Esophagus squamous epithelium (tissue), 5 donors: ENCODE measurements at regions not wholly inside any gene's neighbourhood (a gene's known extent, or its start where the extent isn't known, plus 50 kb on each side); places are given as distances from the start of the nearest gene placed in this dataset.

ENCODE experiments used
- DNase-seq: peaks from one replicate; lab custom pipeline; 2025; lab: John Stamatoyannopoulos, UW
- H3K27ac ChIP-seq, 4 donors: fragments of 200-600 bp; sonication (generic); one replicate each; pipeline ENCODE4 v1.5.1; 2016 to 2019; ENCODE audit warnings: mild to moderate bottlenecking in 1 of 4
- H3K27me3 ChIP-seq, 4 donors: fragments of 200-600 bp; sonication (generic); 1 replicate in 3 of 4; 2 replicates in 1 of 4; pipeline versions ENCODE4 v1.5.1 to v1.6.0; 2017 to 2021; ENCODE audit warnings: antibody characterized with exemption in 1 of 4
- H3K36me3 ChIP-seq, 3 donors: fragments of 200-600 bp; sonication (generic); one replicate each; pipeline ENCODE4 v1.5.1; 2016 to 2019
- H3K4me1 ChIP-seq, 3 donors: fragments of 200-600 bp; sonication (generic); one replicate each; pipeline ENCODE4 v1.5.1; 2017 to 2019
- H3K4me3 ChIP-seq, 4 donors: fragments of 200-600 bp; sonication (generic); 1 replicate in 3 of 4; 2 replicates in 1 of 4; pipeline ENCODE4 v1.5.1; 2016 to 2019; ENCODE audit warnings: mild to moderate bottlenecking in 2 of 4, moderate library complexity in 1 of 4
- H3K9me3 ChIP-seq, 3 donors: fragments of 200-600 bp; sonication (generic); one replicate each; pipeline ENCODE4 v1.5.1; 2016 to 2019
- POLR2A ChIP-seq, 4 donors: fragments of 450-650 bp; IDR thresholded peaks; one replicate each; pipeline ENCODE4 v1.6.1; 2017; ENCODE audit warnings: antibody characterized with exemption in 4 of 4, mild to moderate bottlenecking in 4 of 4, moderate library complexity in 3 of 4
- WGBS, 2 donors: methylation state at CpG; one replicate each; pipeline ENCODE4 v1.1.5; 2018; 5-methylcytosine and 5-hydroxymethylcytosine counted together
- intact Hi-C: fragments of 100-400 bp; cut with DNase I; formaldehyde crosslinking; loops from one replicate; pipeline ENCODE4 v1.15.0; 2022
- TF ChIP-seq, protein P1 (sequence below), 6 experiments: fragments of 450-650 bp in 4 of 6; fragments of 200-600 bp in 2 of 6; sonication (generic) in 2 of 6; IDR thresholded peaks; one replicate each; pipeline ENCODE4 v1.5.1; 2016 to 2019; ENCODE audit warnings: antibody characterized with exemption in 6 of 6, mild to moderate bottlenecking in 4 of 6, moderate library complexity in 4 of 6
- donor health status: DM: yes; HTN: yes; CAD: no.

DNA sequence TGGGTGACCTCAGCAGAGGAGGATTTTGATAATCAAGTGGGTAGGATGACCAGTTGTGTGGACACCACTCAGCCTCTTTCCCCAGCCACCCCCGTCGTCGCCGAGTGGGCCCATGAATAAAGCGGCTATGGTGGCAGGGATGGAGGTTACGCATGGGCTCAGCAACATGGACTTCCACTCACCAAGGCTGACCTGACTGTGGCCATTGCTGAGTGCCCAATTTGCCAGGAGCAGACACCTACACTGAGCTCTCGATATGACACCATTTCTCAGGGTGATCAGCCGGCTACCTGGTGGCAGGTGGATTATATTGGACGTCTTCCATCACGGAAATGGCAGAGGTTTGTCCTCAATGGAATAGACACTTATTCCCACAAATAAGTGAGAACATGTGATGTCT, 361.3 kb downstream of the KLHL4 start:
- intact Hi-C loops, result no loop called here
- TF ChIP-seq, protein P1, sequence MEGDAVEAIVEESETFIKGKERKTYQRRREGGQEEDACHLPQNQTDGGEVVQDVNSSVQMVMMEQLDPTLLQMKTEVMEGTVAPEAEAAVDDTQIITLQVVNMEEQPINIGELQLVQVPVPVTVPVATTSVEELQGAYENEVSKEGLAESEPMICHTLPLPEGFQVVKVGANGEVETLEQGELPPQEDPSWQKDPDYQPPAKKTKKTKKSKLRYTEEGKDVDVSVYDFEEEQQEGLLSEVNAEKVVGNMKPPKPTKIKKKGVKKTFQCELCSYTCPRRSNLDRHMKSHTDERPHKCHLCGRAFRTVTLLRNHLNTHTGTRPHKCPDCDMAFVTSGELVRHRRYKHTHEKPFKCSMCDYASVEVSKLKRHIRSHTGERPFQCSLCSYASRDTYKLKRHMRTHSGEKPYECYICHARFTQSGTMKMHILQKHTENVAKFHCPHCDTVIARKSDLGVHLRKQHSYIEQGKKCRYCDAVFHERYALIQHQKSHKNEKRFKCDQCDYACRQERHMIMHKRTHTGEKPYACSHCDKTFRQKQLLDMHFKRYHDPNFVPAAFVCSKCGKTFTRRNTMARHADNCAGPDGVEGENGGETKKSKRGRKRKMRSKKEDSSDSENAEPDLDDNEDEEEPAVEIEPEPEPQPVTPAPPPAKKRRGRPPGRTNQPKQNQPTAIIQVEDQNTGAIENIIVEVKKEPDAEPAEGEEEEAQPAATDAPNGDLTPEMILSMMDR (IDR thresholded peaks at IDR 0.05), result no peak
- no peak for TF ChIP-seq POLR2A (IDR thresholded peaks at IDR 0.05)
- Histone ChIP-seq H3K4me1 (no peaks in the 10 kb centered on the region), H3K9me3 (no peaks in the 10 kb centered on the region), H3K27me3 (no peaks in the 10 kb centered on the region), H3K27ac (no peak overlapping the region), H3K4me3 (no peak overlapping the region), H3K36me3 (no peaks in the 10 kb centered on the region)
- no peak for DNase-seq
- WGBS, 2 donors, result 87 to 91% methylated on average over 3 to 9 of the region's 10 CpGs

DNA sequence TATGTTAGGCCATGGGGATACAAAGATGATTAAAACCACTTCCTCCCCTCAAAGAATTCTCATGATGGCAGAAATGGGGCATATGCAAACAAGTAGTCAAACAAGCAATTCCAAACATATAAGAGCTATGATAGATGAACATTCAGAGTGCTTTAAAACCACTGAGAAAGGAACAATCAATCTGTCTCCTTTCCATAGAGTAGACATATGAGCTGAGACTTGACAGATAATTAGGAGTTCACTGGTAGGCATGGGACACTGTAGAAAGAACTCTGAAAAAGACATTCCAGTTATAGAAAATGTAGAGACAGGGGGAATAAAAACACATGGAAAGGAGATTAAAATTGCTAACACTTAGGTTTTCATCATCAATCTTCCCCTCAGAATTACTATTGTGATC, 372.8 kb downstream of the KLHL4 start:
- TF ChIP-seq, protein P1 (IDR thresholded peaks at IDR 0.05), result no peak
- no peak for TF ChIP-seq POLR2A (IDR thresholded peaks at IDR 0.05)
- Histone ChIP-seq H3K4me1 (no peaks in the 10 kb centered on the region), H3K27me3 (no peaks in the 10 kb centered on the region), H3K4me3 (no peak overlapping the region), H3K27ac (no peak overlapping the region), H3K36me3 (no peaks in the 10 kb centered on the region), H3K9me3 (no peaks in the 10 kb centered on the region)
- intact Hi-C loops, result no loop called here
- DNase-seq, result no peak

DNA sequence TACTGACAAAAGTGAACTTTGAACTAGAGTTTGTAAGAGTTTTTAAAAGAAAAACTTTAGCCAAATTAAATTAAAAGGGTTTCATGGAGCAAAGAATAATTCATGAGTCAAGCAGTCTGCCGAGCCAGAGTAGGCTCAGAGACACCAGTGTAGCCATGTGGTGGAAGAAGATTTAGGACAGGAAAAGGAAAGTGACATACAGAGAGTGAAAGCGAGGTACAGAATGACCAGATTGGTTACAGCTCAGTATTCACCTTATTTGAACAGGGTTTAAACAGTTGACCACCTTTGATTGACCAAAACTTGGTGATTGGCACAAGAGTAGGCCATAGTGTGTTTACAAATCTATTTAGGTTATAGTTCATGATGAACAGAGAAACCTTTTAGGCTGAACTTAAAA, 377.8 kb downstream of the KLHL4 start:
- DNase-seq, result no peak
- Histone ChIP-seq H3K36me3 (no peaks in the 10 kb centered on the region), H3K9me3 (no peaks in the 10 kb centered on the region), H3K4me3 (no peak overlapping the region), H3K4me1 (no peaks in the 10 kb centered on the region), H3K27me3 (no peaks in the 10 kb centered on the region), H3K27ac (no peak overlapping the region)
- no peak for TF ChIP-seq POLR2A (IDR thresholded peaks at IDR 0.05)
- TF ChIP-seq, protein P1 (IDR thresholded peaks at IDR 0.05), result no peak
- WGBS, 2 donors, result 51 to 58% methylated on average over 2 of the region's 2 CpGs
- intact Hi-C loops, result no loop called here

DNA sequence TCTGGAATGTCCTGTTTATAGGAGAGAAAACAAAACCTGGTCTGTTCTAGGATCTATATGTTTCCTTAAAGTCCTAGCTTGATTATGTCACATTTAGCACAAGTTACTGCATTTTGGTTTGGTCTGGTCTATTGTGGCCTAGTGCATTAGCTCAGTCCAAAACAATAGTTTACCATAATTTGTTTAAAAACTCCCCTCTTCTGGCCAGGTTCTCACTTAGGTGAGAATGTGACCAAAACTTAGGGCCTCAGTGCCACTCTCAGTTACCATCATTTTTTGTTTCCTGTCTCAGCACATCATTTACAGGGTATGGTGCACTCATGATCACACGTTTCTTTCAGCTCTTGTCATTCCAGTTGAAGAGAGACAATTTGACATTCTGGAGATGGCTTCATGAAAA, 378.5 kb downstream of the KLHL4 start:
- H3K27ac ChIP-seq, result no peak overlapping the region
- no peak for DNase-seq
- TF ChIP-seq POLR2A (IDR thresholded peaks at IDR 0.05), result no peak
- TF ChIP-seq, protein P1 (IDR thresholded peaks at IDR 0.05), result no peak
- intact Hi-C loops, result no loop called here
- no peak overlapping the region for H3K4me3 ChIP-seq
- 18 to 20% methylated on average over 1 of the region's 1 CpG for WGBS, 2 donors
- H3K4me1 ChIP-seq, result no peaks in the 10 kb centered on the region
- no peaks in the 10 kb centered on the region for H3K27me3 ChIP-seq
- H3K36me3 ChIP-seq, result no peaks in the 10 kb centered on the region
- H3K9me3 ChIP-seq, result no peaks in the 10 kb centered on the region

DNA sequence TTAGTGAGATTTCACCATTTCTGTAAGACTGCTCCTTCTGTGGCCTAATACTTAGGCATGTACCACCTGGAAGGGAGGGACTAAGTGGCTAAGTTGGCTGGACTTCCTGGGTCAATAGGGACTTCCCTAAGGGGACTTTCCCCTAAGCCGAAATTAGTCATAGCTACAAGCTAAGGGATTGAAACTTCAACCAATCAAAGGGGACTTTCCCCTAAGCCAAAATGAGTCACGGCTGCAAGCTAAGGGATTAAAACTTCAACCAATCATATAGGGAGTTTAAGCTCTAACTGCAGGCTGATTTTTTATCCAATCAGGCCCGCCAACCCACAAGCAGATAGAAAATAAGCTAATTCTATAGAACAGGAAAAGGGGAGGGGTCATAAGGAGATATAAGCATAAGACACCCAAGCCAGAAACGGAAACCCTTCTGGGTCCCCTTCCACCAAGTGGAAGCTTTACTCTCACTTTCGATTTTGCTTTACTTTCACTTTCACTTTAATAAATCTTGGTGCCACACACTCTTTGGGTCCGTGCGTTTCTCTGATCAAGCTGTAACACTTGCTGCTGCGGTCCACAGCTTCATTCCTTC, 382.8 kb downstream of the KLHL4 start:
- Histone ChIP-seq H3K36me3 (no peaks in the 10 kb centered on the region), H3K4me3 (peak overlapping the region in 1 of 4 donors; percentile 18), H3K27me3 (no peaks in the 10 kb centered on the region), H3K9me3 (no peaks in the 10 kb centered on the region), H3K27ac (no peak overlapping the region), H3K4me1 (no peaks in the 10 kb centered on the region)
- no peak for DNase-seq
- no peak for TF ChIP-seq POLR2A (IDR thresholded peaks at IDR 0.05)
- TF ChIP-seq, protein P1 (IDR thresholded peaks at IDR 0.05), result no peak
- WGBS, 2 donors, result 66 to 73% methylated on average over 7 of the region's 8 CpGs
- intact Hi-C loops, result no loop called here
